GM19238 (cell line): ENCODE measurements at regions not wholly inside any gene's neighbourhood (a gene's known extent, or its start where the extent isn't known, plus 50 kb on each side); places are given as distances from the start of the nearest gene placed in this dataset.
"Not testable (repeated sequence)": the region's sequence is repeated elsewhere in the genome, so short reads cannot be mapped to it uniquely, and the experiment has no call there.

Experiments
- DNase-seq: peaks from one replicate; pipeline ENCODE4 v3.0.0; 2011; ENCODE audit warnings: low spot score; ENCODE audit not compliant: insufficient read length

DNA sequence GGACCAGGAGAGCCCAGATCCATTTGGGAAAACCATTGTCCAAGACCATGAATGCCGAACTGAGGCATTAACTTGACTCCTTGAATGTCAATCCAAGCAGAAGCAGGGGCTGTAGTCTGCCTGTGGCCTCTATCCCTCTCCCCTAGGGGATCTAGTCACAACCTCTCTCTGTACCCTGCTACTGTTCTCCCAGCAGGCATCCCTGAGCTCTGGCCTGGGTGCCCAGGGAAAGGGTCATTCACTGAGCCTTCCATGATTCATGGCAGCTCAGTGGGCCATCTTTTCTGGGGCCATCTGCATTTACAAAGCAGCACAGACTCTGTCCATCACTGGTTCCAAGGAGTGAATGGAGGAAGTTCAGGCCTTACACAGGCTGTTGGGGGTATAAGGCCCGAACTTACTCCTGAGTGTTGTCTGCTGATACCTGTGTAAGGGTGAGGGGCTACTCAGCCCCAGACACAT, 151.8 kb downstream of the ZFP36L2 start:
- no peak for DNase-seq

DNA sequence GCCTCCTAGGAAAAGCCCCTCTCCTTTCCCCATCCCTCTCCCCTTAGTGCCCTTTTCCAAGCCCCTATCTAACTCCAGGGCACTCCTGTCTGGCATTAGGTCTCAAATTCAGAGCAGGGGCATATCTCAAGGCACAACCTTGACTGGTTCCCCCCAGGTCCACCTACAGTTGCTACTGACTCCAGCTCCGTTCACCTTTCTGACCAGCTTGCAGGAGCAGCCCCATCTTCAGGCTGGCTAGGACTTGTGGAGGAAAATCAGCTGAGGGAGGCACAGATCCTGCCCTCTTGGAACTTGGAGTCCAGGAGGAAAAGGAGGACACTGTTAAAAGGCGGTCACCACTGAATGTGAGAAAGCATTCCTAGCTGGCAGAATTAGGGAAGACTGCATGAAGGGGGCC, 152.4 kb downstream of the ZFP36L2 start:
- no peak for DNase-seq

DNA sequence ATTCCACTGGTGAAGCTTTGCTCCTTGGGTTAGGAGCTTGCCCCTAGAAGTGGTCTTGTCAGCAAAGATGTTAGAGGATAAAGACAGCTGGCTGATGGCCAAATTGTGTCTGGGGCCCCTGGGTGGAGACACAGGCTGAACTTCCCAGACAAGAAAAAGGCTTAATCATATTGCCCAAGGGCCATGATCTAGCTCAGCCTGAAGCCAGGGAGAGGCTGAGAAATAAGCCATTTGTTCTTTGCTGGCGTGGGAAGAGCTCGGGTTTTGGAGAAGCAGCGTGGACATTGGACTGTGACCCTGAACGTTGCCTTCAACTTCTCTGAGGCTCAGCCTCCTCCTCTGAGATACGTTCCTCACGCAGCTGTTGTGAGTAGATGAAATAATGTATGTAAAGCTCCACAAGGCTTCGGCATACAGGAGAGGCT, 153.0 kb downstream of the ZFP36L2 start:
- no peak for DNase-seq

DNA sequence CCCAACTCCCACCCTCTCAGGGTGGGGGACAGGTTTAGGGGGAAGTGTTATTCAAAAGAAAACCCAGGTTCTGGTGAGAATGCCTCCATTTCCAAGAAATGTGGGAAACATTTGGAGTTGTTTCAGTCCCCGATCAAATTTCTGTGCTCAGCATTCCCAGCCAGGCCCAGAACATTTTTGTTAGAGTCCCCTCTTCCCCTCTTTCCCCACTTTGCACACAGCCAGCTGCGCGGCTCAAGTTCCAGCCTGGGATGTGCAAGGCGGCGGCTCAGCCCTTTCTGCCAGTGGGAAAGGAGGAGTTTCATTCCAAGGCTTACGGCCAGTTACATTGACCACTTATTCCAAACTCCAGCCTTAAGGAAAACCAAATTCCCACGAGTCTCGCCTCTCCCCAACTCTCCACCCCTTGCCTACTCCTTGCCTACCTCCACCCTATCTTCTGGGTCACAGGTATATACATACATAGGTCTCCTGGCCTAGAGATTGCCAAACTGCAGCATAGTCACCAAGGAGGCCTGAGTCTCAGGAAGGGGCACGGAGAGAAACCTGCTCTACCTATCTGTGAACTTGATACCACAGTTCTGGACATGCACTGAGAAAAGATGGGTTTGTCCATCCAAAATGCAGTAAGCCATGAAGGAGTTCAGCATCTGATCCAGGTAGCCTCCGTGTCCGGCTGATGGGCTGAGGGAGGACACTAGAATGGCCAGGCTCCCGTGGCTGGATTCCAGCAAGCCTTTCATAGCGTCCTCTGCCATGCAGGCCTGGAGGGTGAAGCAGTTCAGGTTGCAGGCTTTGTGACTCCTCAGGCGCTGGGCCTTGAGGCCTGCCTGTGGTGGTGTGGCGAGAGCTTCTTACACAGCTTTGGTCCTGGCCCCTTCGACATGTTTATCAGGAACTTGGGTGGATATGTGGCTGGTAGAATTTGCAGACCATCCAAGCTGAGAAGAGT, 154.5 kb downstream of the ZFP36L2 start:
- DNase-seq = no peak

DNA sequence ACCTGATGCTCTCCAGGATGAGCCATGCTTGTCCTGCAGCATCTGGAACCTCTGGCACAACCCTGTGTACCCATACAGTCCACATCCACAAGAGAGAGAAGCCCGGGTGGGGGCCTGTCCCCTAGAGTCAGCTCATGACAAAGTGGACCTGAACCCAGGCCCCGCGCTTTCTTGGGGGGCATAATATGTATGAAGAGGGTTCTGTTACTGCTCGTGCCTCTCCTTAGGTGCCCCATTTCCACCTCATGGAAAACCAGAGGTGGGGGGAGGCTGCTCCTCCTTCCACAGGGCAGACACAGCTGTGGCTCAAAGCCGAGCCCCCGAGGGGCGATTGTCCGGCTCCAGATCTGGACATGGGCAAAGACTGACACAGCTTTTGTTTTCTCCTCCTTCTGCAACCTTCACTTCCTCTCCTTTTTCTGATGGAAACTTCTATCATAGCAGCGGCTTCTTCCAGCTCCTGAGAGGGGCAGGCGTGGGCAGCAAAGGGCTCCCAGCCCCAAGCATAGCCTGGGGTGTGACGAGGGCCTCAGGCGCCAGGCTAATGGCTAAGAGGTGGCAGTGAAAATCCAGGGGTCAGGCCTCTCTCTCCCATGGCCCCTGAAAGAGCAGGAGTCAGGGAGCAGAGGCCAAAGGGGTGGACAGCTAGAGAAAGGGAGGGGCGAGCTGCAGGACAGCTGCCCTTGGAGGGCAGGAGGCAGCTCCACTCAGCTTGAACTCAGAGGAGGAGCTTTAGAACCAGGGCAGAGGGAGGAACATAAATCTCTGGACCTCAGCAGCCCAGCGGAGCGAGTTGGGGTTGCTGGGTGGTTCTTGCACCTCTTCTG, 155.5 kb downstream of the ZFP36L2 start:
- DNase-seq = no peak

DNA sequence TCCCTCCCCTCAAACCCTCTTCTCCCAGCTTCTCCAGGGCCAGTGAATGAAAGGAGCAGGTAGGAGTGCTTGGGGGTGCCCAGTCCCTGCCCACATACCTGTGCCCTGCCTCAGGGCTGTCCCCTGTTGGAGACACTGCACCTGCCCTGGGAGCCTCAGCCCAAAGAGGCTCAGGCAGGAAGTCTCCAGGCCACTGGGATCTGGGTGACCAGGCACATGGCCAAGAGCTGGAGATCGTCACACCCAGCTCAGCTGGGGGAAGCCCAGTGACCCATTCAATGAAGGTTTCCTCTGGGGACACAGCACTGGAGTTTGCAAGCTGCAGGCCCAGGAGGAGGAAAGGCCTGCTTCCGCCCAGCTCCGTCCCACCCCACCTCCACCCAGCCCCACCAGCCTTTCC, 156.4 kb downstream of the ZFP36L2 start:
- no peak for DNase-seq

DNA sequence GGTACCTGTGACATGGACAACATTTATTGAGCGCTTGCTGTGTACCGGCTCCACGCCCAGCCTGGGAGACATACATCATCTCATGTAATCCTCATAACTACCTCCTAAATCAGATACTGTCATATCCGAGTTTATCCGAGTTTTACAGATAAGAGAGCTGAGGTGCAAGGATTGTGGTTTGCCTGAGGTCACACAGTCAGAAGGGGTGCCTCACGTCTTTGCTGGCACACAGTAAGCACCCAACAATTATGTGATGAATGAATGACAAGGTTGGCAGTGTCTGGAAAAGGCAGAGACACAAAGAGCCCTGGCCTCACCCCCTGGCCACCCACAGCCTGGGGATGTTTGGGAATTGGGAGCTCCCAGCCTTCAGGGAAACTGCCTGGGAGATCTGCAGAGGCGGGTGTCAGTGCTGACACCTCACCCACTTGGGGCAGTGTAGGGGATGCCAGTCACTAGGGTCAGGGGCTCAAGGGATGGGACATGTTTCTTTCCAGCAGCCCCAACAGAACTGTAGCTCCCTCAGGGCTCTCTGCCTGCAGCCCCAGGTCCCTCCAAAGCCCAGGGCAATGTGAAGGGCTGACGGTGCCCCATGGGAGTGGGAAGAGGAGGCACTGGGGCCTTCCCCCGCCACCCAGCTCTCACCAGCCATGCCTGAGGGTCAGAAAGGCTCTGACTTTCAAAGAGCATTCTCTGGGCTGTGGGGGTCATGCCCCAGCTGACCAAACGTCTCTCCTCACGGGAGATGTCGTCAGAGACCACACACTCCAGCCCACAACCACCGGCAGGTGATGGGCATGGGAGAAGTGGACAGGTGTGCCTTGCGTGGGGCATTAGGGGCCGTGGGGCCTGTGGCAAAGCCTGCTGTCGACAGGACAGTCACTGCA, 157.5 kb downstream of the ZFP36L2 start:
- DNase-seq = no peak

DNA sequence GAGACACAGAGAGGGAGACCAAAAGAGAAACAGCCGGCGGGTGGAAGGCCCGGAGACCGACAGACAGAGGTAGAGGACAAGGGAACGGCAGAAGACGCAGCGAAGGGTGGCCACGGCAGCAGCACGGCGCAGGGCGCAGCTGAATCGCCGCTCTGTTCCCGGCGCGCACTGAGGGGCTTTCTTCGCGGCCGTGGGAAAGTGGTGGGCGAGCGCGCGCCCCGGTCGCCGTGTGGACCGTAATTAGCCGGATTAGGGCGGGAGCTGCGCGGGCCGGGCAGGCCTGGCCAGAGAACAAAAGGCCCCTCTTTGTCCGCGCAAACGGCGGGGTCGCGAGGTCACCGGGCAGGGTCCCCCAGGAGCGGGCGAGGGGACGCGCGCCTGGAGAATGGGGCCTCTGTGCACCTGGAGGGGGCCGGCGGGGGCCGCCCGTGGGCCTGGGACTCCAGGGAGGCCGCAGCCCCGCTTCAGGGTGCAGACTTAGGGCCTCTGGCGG, 158.3 kb downstream of the ZFP36L2 start:
- no peak for DNase-seq

DNA sequence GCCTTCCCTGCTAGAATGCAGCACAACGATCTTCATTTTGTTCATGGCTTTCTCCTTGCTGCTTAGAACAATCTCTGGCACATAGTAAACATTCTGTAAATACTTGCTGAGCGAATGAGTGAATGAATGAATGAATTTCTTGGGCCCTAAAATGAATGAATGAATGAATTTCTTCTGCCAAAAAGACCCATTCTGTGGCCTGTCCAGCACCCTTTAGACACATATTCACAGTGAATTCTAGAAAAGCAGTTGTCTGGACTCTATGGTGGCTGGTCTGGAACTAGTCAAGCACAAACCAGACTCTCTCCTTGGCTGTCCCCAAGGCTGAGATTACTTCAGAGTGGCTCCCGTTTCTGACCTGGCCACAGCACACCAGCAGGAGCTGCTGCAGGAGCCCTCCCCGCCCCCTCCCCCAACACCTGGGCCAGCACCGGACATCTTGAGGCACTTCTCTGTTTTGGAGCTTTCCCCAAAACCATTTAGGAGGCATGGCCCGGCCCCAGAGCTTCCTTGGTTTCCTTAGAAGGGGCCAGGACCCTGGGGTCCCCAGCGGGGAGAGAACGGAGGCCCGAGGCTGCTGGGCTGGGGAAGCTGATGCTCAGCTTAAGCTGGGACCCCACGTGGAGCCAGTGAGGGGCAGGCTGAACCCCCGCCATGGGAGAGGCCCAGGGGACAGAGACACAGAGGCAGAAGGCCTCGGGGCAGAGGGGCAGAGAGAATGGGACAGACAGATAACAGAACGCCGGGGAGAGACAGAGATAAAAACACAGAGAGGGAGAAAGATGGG, 159.0 kb downstream of the ZFP36L2 start:
- no peak for DNase-seq

DNA sequence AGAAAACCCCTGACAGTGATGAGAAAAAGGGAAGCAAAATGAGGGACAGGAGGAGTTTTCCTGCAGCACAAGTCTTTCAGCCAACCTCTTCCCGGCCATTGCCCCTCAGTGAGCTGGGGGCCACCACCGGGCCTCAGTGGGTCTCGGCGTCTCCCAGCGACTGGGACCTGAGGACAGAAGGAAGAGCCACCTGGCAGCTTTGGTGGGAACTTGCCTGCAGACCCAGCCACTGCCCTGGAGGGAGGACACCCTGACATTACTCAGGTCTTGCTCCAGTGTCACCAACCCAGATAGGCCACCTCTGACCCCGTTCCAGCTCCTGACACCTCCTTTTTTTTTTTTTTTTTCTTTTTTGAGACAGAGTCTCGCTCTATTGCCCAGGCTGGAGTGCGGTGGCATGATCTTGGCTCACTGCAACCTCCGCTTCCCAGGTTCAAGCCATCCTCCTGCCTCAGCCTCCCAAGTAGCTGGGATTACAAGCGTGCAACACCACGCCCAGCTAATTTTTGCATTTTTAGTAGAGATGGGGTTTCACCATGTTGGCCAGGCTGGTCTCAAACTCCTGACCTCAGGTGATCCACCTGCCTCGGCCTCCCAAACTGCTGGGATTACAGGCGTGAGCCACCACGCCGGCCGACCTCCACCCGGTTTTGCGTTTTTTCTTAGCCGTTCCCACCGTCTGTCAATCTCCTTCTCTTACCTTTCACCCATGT, 159.7 kb downstream of the ZFP36L2 start:
- DNase-seq = not testable (repeated sequence)

DNA sequence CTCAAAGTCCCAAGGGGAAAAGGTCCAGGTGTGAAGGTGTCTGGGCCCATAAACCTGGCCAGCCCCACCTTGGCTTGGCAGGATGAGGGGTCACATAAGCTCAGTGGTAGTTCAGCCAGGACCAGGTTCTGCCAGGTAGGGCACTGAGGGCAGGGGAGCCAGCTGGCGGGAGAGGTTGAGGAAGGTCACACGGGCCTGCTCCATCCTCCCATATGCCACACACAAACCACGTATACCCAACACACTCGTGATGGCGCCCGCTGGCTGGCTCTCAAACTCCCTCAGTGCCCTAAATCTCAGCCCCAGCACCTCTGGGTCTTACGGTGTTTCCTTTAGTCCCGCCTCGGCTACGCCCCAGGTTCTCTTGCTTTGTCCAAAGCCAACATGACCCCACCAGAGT, 160.5 kb downstream of the ZFP36L2 start:
- no peak for DNase-seq

DNA sequence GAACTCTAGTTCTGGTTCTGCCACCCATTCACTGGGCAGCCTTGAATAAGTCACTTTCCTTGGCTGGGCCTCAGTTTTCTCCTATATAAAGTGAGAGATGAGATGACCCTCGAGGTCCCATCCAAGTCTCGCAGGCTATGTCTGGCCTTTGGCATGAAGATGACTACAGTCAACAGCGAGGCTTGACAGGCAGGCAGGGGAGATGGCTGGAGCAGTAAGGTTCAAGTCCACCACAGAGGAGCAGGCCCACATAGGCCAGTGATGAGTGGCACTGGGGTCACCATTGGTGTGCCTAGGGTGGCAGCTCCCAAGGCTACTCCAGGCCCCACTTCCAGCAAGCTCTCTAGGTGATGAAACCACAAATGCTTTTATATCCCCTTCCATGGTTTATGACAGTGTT, 161.4 kb downstream of the ZFP36L2 start:
- DNase-seq = no peak

DNA sequence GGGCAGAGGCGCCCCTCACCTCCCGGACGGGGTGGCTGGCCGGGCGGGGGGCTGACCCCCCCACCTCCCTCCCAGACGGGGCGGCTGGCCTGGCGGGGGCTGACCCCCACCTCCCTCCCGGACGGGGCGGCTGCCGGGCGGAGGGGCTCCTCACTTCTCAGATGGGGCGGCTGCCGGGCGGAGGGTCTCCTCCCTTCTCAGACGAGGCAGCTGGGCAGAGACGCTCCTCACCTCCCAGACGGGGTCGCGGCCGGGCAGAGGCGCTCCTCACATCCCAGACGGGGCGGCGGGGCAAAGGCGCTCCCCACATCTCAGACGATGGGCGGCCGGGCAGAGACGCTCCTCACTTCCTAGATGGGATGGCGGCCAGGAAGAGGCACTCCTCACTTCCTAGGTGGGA, 163.3 kb downstream of the ZFP36L2 start:
- DNase-seq = not testable (repeated sequence)

DNA sequence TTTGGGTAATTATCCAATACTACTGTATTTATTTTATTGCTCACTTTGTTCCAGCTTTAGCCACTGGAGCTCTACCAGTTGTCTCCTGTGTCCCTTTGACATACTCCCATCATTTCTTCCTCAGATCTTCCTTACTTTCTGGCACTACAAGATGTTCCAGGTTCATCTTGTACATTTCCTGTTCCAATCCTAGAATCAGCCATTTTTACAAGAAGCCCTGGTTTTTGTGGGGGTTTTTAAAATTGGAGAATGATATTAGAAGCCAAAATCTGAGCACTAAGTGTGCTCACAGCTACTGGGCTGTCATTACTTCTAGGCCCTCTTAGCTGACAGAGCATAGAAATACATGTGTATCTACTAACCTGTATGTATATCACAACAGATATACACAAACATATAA, 164.3 kb downstream of the ZFP36L2 start:
- DNase-seq = no peak

DNA sequence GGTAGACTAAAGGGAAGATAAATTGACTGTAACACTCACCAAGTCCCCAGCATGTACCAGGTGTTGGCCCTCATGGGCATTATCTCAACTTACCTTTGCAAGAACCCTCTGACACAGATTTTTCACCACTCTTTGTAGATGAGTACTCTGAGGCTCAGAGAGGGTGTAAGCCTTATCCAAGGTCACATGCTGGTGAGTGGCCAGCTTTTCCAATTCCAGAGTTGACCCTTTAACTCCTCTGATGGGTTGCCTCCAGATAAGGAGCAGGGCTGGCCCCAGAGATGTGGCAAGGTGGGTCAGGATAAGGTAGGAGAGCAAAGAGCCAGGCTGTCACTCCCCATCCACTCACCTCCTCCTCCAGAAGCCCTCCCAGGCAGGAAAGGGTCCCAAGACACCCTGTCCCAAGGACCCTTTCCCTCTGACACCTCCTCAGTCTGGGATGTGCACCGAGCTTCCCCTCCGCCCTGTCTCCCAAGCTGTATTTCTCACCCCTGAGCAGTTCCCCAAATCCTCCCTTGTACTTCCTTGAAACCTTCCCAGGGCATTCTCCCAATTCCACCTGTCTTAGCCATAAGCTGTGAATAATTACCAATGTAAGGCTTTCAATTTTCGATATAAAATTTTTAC, 165.9 kb downstream of the ZFP36L2 start:
- DNase-seq = no peak

DNA sequence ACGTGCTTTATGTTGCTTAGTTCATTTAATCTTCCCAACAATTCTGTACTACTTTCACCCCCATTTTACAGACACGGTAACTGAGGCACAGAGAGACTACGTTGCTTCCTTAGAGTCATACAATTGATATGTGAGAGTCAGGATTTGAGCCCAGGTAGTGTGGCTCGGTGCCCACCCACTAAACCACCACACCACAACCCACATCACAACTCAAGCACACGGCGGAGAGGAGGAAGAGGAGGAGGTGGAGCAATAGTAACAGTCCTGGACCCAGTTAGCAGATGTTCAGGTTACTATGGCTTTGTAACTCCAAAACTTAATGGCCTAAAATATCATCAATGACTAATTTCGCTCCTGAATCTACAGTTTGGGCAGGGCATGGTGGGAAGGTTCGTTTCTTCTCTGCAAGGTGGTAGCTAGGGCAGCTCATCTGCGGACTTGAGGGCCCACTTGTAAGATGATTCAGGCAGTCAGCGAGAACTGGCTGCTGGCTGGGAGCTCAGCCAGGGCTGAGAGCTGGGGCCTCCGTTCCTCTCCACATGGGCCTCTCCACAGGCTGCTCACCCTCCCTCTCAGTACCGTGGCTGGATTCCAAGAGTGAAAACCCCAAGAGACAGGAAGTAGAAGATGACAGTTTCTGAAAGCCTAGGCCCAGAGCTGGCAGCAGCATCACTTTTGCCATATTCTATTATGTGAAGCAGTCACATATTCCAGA, 167.1 kb downstream of the ZFP36L2 start:
- DNase-seq = peak; percentile 48

DNA sequence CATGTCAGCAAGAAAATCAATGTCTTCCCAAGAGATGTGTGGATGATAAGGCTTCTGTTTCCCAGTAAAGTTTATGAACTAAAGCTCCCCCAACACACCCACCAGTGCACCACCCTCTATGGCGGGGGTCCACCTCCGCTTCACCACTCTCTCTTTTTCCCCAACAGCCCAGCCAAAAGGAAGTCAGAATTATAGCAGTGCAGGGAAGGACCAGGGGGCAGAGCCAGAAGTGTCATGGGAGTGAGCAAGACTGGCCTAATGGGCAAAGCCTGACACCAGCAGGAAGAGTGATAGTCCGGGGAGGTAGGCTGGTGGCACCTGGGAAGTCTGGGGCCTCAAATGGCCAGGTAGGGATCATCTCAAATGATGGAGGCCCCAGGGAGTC, 167.7 kb downstream of the ZFP36L2 start:
- DNase-seq = no peak
